ENCODE measurements at regions not wholly inside any gene's neighbourhood (a gene's known extent, or its start where the extent isn't known, plus 50 kb on each side); places are given as distances from the start of the nearest gene placed in this dataset.

DNA sequence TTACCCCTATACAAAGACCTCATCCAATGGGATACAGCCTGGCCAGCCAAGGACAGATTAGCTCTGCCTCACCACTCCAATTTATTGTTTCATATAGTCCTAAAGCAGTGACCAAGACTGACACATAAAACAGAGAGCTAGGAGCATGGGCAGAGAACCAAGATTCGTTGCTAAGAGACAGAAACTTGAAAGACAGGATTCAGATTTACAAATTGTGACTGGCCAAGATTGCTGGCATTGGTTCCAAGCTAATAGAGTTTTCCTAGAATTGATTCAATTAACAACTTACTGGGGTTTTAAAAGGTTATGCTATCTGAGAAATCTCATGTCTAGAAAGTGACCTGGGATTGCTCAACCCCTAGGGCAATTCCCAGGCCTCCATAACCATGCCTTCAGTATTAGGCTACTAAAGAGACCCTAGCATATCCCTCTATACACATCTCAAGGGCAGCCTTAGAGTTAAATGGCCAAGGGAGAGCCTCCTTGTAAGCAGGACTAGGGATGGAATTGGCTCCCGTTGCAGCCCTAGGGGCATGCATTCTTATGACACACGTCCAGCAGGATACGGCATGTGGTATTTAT lies 75.6 kb downstream of the ICOS start:
- DNase-seq: peak; percentile 71

DNA sequence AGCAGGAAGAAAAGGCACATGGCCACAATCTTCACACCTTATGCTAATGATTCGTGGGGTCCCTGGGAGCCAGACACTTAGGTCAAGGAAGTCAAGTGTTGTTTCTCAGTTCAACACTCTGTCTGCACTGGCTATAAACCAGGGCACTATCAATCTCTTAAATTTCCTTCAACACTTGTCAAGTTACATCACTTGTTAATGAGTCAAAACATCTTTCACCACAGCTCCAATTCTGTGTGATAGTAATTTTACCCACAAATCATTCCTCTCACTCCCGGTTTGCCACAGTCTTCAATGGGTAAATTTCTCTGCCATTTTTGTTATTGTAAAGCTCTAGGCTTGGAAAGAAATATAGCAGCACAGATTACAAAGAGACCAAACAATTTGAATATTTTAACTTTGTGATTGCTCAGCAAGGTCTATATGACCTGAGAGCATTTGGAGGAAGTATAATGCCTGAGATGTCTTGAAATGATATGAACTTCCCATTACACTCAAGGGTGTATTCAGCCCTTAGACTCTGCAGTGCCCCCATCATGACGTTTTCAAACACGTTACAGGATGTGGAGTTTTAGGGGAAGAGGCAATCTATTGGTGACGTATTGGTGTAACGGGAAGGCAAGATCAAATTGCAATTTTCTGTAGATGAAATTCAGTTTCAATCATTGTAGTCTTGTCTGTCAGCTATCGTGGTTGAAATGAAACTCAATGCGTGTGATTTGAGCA lies 78.7 kb downstream of the ICOS start:
- DNase-seq: no peak

DNA sequence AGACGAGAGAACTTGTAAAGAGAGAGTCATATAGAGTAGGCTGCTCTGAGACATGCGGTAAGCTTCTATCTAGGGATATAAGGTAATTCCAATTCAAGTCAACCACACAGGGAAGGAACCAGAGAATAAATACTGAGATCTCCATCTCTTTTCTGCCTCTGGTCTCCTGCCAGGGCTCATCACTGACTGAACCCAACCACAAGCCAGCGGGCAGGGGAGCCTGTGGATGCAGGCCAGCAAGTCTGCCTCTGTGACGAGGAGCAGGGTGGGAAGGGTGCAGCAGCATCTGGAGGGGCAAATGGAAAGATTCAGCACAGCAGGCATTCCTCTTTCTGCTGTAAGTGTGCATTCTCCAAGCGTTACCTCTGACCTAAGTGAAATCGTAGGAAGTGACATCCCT lies 82.2 kb downstream of the ICOS start:
- no peak for DNase-seq

DNA sequence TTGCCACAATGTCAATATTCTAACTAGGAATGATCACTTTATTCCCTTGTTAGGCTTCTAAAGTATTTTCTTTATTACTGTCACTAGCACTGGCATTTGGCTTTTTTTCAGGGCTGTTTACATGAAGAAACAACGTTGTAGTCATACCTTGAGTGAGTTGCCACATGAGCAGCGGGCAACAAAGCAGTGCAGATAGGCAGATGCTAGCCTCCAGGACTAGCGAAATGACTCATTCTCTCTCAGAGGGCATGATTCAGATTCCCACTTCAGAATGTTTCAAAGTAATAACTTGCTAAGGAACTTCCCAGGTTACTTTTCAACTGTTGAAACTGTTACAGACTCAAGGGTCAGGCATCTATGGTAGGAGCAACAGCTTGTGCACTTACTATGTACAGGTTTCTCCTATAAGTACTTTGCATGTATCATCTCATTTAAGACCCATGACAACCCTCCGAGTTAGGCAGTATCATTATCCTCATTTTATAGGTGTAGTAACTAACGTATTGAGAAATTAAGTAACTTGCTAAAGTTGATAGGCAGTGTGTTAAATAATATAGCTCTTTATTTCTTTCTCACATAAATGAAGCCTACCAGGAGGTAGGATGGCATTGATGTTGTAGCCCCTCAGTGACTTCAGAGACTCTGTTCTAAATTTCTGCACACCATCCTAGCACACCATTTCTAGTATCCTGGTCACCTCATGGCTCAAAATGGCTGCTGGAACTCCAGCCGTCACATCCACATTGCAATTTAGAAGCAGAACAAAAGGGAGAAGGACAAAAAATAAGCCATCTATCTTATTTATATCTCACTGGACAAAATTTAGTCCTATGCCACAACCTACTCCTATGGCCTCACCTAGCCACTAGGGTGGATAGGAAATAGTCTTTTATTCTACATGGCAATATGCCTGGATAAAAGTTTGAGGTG lies 83.3 kb downstream of the ICOS start:
- DNase-seq: no peak

DNA sequence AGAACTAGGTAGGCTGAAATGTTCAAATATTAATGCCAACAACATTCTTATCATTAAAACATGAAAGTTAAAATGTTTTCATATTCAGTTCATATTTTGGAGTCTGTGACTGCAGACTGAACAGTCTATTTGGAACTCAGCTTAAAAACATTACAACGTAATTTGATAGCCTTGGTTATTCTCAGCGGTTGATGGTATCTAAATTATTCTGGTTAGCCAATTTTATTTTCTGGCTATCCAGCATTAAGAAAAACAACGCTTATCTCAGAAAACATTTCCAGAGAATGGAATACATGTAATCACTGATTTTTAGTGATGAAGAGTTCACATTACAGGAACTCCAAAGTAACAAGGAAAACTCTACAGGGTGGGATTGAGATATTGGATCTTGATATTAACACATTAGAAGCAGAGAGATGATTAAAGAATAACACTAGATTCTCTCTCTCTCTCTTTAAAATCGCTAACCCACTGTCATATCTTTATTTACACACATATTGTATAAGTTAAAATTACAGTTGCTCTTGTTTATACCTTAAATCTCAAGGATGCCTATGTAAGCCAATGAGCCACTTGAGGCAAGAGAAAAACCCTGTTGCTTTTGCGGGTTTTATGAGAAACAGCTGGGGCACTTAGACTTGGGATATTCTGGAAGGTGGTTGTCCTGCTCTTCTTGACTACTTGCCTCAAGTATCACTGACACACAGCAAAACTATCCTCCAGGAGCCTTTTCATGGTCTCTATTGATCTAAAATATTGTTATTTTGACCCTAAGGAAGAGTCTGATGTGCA lies 84.9 kb downstream of the ICOS start:
- peak; percentile 5 for DNase-seq

DNA sequence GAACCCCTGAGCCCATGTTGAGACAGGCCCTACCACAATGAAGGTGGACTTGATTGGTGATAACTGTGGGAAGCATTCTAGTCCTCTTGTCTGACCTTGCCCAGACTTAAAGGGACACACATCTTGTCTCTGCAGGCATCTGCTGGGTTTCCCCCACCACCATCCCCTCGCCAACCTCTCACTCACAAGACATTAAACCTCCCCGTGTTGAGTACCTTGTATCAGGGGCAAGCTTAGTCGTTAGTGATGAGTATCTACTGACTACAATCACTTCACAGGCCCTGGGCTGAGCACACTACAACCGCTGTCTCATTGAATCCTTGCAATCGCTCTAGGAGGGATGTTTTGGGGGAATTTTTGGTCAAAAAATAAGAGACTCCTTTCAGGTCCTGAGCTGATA lies 86.0 kb downstream of the ICOS start:
- no peak for DNase-seq

DNA sequence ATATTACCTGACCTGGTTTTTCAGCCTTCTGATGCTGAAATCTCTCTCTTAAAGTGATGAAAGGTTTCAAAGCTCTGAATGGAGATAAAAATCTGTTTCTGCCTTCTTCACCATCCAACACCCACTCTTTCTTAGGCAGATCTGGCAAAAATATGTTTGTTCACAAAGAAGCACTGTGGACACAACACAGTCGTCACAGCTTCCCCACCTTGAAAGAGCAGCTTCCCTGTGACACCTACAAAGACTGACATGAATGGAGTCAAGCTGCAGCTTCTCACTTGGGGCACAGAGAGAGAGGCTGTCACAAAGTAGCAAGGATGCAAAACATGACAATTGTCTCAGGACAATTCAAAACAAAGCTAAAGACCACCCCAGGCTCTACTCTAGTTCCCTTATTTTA lies 86.5 kb downstream of the ICOS start:
- DNase-seq: no peak

DNA sequence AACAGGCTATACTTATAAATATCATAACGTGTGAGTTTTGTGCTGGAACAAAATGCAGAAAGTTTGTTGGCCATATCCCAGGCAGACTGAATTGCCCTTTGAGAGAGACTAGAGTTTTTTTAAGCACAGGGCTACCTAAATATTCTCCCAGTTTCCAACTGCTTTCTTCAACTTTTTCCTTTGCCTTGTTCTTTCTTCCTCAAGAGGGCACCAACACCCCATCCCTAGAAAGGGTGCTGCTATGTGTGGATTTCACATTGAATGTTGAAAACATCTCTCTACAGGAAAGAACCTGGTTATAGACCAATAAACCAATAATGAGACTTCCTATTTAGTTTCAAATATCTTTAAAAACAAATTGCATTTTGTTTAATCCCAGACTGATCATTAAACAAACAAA lies 87.9 kb downstream of the ICOS start:
- DNase-seq: peak; percentile 80

DNA sequence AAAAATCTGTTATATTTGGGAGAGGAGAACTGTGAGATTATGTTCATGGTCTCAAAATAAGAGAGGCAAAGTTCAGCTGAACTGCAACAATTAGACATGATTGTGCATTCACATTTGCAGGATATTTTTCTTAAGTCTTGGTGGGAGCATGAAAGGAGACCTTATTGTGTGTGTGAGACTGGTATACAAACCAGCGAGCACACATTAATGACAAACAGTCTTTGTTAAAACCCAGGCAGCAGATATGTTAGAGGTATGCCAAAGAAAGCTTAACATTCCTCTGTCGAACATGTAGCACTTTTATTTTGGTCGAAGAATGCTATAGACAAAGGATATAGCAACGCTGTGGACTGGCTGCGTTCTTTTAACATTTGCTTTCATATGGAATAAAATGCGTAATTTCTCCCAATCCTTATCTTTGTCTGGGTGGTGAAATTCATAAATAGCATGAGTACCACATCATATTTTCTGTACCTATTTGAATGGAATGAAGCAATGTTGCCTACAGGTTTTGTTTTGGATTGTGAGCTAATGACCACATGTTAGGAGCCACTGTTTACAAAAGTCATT lies 88.4 kb downstream of the ICOS start:
- DNase-seq: no peak

DNA sequence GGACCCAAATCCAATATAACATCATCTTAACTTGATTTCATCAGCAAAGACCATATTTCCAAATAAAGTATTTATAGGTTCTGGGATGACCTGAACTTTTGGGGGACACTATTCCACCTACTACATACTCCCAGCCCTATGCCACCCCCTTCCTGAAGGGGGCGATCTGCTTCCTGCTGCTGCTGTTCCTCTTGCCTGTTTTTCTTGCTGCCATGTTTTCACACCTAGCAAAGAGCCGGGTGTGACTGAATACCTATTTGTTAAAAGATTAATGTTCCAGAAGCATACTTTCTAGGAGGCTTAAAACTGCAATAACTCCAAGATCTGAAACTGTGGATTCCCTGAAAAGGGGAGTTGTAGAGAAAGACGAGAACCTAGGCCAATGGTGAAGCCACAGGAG lies 89.7 kb downstream of the ICOS start:
- DNase-seq: no peak

DNA sequence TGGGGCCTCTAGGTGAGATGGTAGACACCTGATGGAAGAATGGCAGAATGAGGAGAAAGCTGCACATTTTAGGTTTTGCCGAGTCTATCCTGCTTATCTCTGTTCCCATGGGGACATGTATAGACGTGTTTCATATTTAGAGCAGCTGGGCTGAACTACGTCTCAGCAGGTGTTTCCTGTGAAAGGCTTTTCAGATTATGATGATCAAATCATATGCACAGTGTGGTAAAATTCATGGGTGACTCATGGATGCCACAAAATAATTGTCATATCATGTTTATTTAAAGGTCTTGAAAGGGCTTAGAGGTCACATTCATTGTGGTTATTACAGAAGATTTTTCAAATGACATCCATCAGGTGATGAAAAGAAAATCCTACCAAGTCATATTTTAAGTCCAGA lies 90.5 kb downstream of the ICOS start:
- no peak for DNase-seq

DNA sequence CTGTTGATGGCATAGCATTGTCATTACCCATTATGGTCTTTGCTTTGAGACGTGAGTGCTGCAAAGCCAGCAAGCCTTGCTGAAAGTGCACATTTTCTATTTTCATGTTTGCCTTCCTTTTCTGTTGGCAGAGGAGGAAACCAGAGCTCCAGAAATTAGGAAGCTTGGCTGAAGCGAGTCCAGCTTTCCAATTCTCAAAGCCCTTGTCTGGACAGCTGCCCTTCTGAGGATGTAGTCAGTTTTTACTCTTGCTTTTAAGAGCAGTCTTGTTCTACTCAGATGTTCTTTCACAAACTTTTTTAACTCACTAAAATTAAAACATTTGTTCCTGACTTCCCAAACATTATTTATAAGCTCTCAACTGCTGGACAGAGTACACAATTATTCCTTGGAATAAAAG lies 93.8 kb downstream of the ICOS start:
- peak; percentile 83 for DNase-seq

DNA sequence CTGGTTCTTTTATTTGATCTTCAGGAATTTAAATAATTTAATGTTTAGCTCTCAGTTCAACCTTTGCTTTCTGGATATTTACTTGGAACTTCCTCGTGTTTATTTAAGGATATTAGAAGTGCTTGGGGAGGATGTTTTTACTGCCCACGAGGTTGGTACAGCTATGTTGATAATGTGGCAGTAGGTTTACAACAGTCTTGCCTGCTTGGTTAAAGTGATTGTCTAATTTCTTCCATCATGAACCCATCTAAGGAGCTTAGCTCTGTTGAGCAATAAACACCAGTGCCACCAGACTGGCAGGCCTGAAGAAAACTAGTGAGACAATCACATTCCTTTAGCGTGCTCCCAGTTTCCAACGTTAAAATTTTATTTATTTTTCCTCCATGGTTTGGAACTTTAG lies 94.5 kb downstream of the ICOS start:
- DNase-seq: no peak

DNA sequence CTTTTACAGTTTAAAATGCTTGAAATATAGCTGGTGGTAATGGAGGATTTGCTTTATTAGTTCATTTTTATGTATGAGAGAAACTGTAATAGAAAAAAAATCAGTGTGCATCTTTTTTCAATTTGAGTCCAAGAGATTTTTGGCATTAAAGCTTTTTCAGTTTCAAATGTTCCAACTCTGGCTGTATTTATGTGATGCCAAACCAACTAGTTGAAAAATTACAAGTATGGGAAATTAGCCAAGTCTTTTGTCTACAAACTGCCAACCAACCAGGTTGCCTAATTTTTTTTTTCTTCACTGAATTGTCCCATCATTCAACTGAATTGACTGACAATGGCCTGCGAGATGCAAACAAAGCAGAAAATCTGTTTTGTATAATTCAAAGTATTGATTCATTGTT lies 95.7 kb downstream of the ICOS start:
- DNase-seq: no peak

DNA sequence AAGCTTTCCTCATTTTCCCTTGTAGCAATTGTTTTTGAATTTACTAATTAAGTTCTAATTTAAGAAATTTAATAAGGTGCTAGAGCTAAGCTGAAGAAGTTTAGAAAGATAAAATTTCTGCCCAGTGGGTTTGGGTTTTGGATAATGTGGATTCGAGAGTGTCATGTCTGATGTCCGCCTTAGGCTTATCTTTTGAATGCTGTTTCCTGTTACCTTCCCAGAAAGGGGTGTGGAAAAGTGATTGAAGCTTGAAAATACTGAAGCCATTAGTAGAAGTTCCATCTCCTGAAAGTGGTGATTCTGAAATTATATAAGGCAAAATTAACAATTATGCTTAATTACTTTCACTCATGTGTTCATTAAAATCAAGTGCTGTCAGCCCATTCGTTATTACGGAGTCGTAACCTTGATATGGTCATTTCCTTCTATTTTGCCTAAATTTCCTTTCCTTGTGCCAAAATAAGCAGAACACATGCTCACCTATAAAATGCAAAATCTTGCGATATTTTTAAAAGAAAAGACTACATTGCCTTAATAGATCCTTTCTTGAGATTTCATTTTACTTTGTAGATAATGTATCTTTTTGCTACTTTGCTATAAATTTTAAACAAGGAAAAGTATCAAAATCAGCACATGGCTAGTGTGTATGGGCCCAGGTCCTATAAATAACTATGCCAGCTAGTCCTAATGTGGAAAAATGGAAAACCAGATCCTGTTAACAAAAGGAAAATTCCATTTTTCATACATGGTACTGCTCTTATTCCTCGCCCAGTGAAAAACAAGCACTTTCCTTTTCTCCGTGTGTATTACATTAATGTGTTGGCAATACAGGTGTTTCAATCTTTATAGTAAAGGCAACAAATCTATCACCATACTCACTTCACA lies 97.3 kb downstream of the ICOS start:
- DNase-seq: no peak

DNA sequence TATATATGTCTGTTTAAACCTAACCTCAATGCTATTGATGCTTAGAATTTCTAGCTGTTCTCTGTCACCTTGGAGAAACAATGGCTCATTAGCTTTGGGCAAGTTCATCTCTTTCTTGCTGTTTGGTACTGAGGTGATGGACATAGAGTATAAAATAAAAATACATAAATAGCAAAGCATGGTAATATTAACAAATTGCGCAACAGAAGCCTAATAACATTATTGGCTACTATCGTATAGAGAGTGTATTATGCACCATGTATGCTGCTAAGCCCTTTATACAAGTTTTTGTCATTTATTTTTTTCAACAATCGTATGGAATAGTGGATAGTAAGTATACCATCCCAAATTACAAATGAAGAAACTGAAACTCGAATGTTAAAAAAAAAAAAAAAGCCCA lies 100.1 kb downstream of the ICOS start:
- no peak for DNase-seq

DNA sequence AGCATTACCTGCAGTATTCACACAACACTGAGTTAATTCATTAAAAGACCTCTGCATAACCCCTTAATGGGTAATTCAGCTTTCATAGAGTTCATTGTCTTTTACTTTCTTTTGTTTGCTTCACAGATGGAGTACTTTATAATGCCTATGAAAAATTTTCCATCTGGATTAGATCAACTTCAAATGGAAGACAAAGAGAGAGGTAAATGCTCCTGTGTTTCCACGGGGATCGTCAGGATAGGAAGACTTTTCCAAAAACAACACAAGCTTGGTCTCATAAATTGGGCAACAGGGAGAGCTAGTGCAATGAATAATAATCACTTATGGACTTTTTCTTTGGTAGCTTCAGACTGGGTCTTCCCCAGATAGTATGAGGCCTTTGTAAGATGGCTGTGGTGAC lies 100.7 kb downstream of the ICOS start:
- DNase-seq: peak; percentile 70

DNA sequence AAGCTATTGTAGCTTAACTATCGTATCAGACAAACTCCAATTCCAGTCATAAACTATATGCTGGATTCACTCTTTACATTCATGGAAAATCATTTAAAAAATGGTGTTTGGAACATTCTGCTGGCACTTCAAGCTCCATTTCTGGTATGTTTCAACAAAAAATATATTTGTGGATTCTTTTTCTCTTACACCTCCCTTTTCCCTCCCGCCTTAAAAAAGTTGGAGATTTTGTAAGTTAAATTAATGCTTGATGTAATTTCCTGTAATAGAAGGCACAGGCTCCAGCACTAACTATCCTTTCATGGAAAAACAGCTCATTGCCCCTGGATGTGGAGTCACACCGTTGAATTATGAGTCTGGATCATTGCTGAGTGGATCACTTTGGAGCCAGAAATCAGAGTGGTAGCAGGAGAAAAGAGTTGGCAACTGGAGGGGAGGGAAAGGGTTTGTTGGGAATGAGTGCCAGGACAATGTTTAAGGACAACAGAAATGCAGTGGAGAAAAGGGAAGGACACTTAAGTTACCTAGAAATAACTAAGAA lies 102.8 kb downstream of the ICOS start:
- DNase-seq: peak; percentile 54

DNA sequence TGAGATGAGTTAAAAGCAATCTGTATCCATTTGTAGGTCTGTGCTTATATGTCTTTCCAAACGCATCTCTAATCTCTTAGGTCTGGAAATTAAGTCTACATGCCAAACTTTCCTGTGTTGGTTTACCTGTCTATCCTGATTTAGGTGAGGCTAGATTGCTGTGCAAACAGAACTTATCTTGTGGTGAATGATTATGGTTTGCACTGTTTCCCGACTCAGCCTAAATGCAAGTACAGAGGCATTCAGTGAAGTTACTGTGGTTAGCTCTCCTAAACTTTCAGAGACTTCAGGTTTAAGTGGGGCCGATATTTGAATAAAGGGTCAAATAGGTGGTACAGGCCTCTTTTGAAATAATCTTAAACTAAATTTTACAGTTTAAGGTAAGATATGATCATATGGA lies 103.5 kb downstream of the ICOS start:
- no peak for DNase-seq

DNA sequence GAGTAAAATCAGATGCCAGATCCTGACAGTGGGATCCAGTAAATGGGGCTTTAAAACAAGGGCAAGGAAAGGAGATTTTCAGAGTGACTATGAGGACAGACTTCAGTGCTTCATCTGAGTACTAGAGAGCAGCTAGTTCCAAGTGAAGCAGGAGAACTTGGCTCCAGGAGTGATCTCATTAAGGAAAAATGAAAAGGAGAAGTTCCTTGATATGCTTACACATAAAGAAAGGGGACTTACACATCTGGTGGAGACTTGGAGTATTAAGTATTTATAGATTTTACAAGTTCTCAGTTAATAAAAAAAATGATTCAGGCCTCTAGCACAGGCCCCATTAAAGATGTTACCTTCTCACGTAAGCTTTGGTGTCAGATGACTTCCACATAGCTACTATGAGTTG lies 105.8 kb downstream of the ICOS start:
- no peak for DNase-seq

DNA sequence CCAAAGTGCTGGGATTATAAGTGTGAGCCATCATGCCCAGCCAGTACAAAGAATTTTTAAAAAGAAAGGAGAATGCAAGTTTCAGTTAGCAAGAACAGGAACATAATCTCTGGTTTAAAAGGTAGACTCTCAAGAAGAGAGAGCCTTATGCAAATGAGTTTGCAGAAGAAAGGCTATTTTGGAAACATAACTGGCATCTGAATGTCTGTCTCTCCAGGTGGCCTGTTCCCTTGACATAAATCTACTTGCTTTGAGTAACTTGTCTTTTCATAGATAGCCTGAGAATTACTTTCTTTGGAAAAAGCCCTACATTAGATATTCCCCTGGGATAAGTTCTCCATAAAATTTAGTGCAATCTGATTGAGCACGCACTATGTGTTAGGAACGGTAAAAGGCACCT lies 109.6 kb downstream of the ICOS start:
- no peak for DNase-seq

All from tongue (tissue), 1 donor.